ENCODE measurements at regions not wholly inside any gene's neighbourhood (a gene's known extent, or its start where the extent isn't known, plus 50 kb on each side); places are given as distances from the start of the nearest gene placed in this dataset.

GRCh38 chr20:12466915-12467314 is 541.9 kb upstream of the SPTLC3 start:
- peaks cover 4% of the 10 kb centered on the region for H3K4me1 ChIP-seq
- H3K36me3 ChIP-seq, result no peaks in the 10 kb centered on the region
- no peak overlapping the region for H3K4me3 ChIP-seq
- no peak overlapping the region for H3K4me3 Mint-ChIP-seq
- no peaks in the 10 kb centered on the region for H4K20me1 ChIP-seq (ENCODE audit: low read depth)
- H3K4me2 ChIP-seq, result no peak overlapping the region
- no peaks in the 10 kb centered on the region for H3K79me2 ChIP-seq (ENCODE audit: low read depth)
- TF ChIP-seq CTCF (IDR thresholded peaks at IDR 0.05), result no peak
- TF ChIP-seq EZH2phosphoT487 (IDR thresholded peaks at IDR 0.05), result no peak
- TF ChIP-seq EZH2 (IDR thresholded peaks at IDR 0.05), result no peak
- no peaks in the 10 kb centered on the region for H3F3A ChIP-seq (ENCODE audit: low read depth)
- peaks cover 4% of the 10 kb centered on the region for H3K9me3 Mint-ChIP-seq
- no peak overlapping the region for H2AFZ ChIP-seq (replicated peaks)
- no peak overlapping the region for H3K9ac ChIP-seq
- no peaks in the 10 kb centered on the region for H3K27me3 ChIP-seq
- no peaks in the 10 kb centered on the region for H3K9me3 ChIP-seq (ENCODE audit: low read depth)
- H3K27ac Mint-ChIP-seq, result no peak overlapping the region
- no peaks in the 10 kb centered on the region for H3K36me3 Mint-ChIP-seq
- no peak overlapping the region for H3K27ac ChIP-seq
- no peak for DNase-seq (ENCODE audit: low spot score)
- H3K4me1 Mint-ChIP-seq, result peaks cover 11% of the 10 kb centered on the region
- no peaks in the 10 kb centered on the region for H3K27me3 Mint-ChIP-seq (ENCODE audit: insufficient read depth, low read depth)

GRCh38 chr20:12467758-12468157 is 541.0 kb upstream of the SPTLC3 start:
- Histone ChIP-seq H2AFZ (replicated peaks) (no peak overlapping the region), H3K4me1 (peaks cover 4% of the 10 kb centered on the region), H3K4me2 (no peak overlapping the region), H3K79me2 (ENCODE audit: low read depth) (no peaks in the 10 kb centered on the region), H3K4me3 (no peak overlapping the region), H3K27me3 (no peaks in the 10 kb centered on the region), H4K20me1 (ENCODE audit: low read depth) (no peaks in the 10 kb centered on the region), H3K9me3 (ENCODE audit: low read depth) (no peaks in the 10 kb centered on the region), H3K27ac (no peak overlapping the region), H3K36me3 (no peaks in the 10 kb centered on the region), H3F3A (ENCODE audit: low read depth) (no peaks in the 10 kb centered on the region), H3K9ac (no peak overlapping the region)
- Mint-ChIP-seq H3K36me3 (no peaks in the 10 kb centered on the region), H3K9me3 (peaks cover 4% of the 10 kb centered on the region), H3K4me1 (peaks cover 11% of the 10 kb centered on the region), H3K27me3 (ENCODE audit: insufficient read depth, low read depth) (no peaks in the 10 kb centered on the region), H3K27ac (no peak overlapping the region), H3K4me3 (no peak overlapping the region)
- no peak for TF ChIP-seq EZH2 (IDR thresholded peaks at IDR 0.05)
- no peak for TF ChIP-seq CTCF (IDR thresholded peaks at IDR 0.05)
- TF ChIP-seq EZH2phosphoT487 (IDR thresholded peaks at IDR 0.05), result no peak
- no peak for DNase-seq (ENCODE audit: low spot score)

- no peak for DNase-seq (ENCODE audit: low spot score)
- peaks cover 4% of the 10 kb centered on the region for H3K9me3 ChIP-seq (ENCODE audit: low read depth)
- H2AFZ ChIP-seq (replicated peaks), result no peak overlapping the region
- no peaks in the 10 kb centered on the region for H3F3A ChIP-seq (ENCODE audit: low read depth)
- H3K9ac ChIP-seq, result no peak overlapping the region
- H3K4me3 ChIP-seq, result no peak overlapping the region
- H3K9me3 Mint-ChIP-seq, result peaks cover 3% of the 10 kb centered on the region
- no peak for TF ChIP-seq EZH2 (IDR thresholded peaks at IDR 0.05)
- no peak for TF ChIP-seq EZH2phosphoT487 (IDR thresholded peaks at IDR 0.05)
- TF ChIP-seq CTCF (IDR thresholded peaks at IDR 0.05), result no peak
- H3K27ac ChIP-seq, result no peak overlapping the region
- no peak overlapping the region for H3K4me3 Mint-ChIP-seq
- no peaks in the 10 kb centered on the region for H3K36me3 ChIP-seq
- H4K20me1 ChIP-seq (ENCODE audit: low read depth), result no peaks in the 10 kb centered on the region
- peaks cover 6% of the 10 kb centered on the region for H3K27me3 Mint-ChIP-seq (ENCODE audit: insufficient read depth, low read depth)
- H3K4me2 ChIP-seq, result no peak overlapping the region
- H3K36me3 Mint-ChIP-seq, result no peaks in the 10 kb centered on the region
- H3K4me1 ChIP-seq, result no peaks in the 10 kb centered on the region
- no peaks in the 10 kb centered on the region for H3K27me3 ChIP-seq
- no peaks in the 10 kb centered on the region for H3K79me2 ChIP-seq (ENCODE audit: low read depth)
- no peak overlapping the region for H3K27ac Mint-ChIP-seq
- H3K4me1 Mint-ChIP-seq, result no peaks in the 10 kb centered on the region
Observed at GRCh38 chr20:12482661-12483060, 526.1 kb upstream of the SPTLC3 start.
